H1 (cell line): ENCODE measurements at regions not wholly inside any gene's neighbourhood (a gene's known extent, or its start where the extent isn't known, plus 50 kb on each side); places are given as distances from the start of the nearest gene placed in this dataset.

Experiments used
- ATF3 ChIP-seq: IDR thresholded peaks from 2 replicates; pipeline ENCODE4 v1.6.1; 2011; ENCODE audit warnings: low read depth, mild to moderate bottlenecking, low read length; ENCODE audit not compliant: insufficient read depth
- CBX5 ChIP-seq: fragments of 300-800, 300-1000 bp; sonication (generic); IDR thresholded peaks from 2 replicates; pipeline ENCODE4 v1.7.1; 2016; ENCODE audit warnings: antibody characterized with exemption, low read length, low read depth
- CEBPB ChIP-seq: IDR thresholded peaks from 2 replicates; pipeline ENCODE4 v1.6.1; 2012; ENCODE audit warnings: low read depth, low read length
- EZH2 ChIP-seq: fragments of 200-600 bp; sonication (generic); IDR thresholded peaks from 2 replicates; pipeline ENCODE4 v1.7.1; 2012; ENCODE audit warnings: low read depth, mild to moderate bottlenecking, moderate library complexity, low read length, inconsistent platforms; ENCODE audit not compliant: severe bottlenecking
- GABPA ChIP-seq: IDR thresholded peaks from 2 replicates; pipeline ENCODE4 v1.6.1; 2011; ENCODE audit warnings: mild to moderate bottlenecking, low read length, moderate library complexity, borderline replicate concordance; ENCODE audit not compliant: insufficient read depth
- HDAC2 ChIP-seq, 2 experiments: fragments of 300-600 bp in 1 of 2; sonication (generic) in 1 of 2; IDR thresholded peaks; 2 replicates each; pipeline ENCODE4 v1.6.1; 2011 to 2012; ENCODE audit warnings: low read depth in 2 of 2, low read length in 2 of 2, mild to moderate bottlenecking in 2 of 2, moderate library complexity in 2 of 2, borderline replicate concordance in 1 of 2, inconsistent platforms in 1 of 2
- POLR2A ChIP-seq, 2 experiments: IDR thresholded peaks; 1 replicate in 1 of 2; 2 replicates in 1 of 2; pipeline ENCODE4 v1.6.1; 2011; ENCODE audit warnings: low read depth in 2 of 2, low read length in 2 of 2, mild to moderate bottlenecking in 2 of 2; ENCODE audit errors: control extremely low read depth in 1 of 2
- SIN3A ChIP-seq, 2 experiments: IDR thresholded peaks in 1 of 2; conservative IDR thresholded peaks in 1 of 2; 2 replicates each; pipeline ENCODE4 v1.6.1; 2011 to 2012; ENCODE audit warnings: low read length in 2 of 2, improper control_type of control experiment in 1 of 2, low read depth in 1 of 2, mild to moderate bottlenecking in 1 of 2
- SP4 ChIP-seq: IDR thresholded peaks from 2 replicates; pipeline ENCODE4 v1.6.1; 2012; ENCODE audit warnings: low read length, inconsistent platforms
- SRF ChIP-seq: IDR thresholded peaks from 2 replicates; pipeline ENCODE4 v1.6.1; 2011; ENCODE audit warnings: mild to moderate bottlenecking, low read depth, low read length, moderate library complexity
- TBP ChIP-seq: IDR thresholded peaks from 2 replicates; pipeline ENCODE4 v1.6.1; 2011; ENCODE audit warnings: low read depth, low read length, improper control_type of control experiment
- ZNF274 ChIP-seq: IDR thresholded peaks from 2 replicates; pipeline ENCODE4 v1.7.0; 2012; ENCODE audit warnings: low read length, borderline replicate concordance; ENCODE audit errors: extremely low read depth
- TF ChIP-seq, protein P1 (sequence below), 3 experiments: IDR thresholded peaks; 1 replicate in 2 of 3; 2 replicates in 1 of 3; pipeline versions ENCODE4 v1.5.1 to v1.6.1; 2011; ENCODE audit warnings: low read length in 3 of 3, mild to moderate bottlenecking in 3 of 3, inconsistent platforms in 2 of 3, low read depth in 1 of 3, moderate library complexity in 1 of 3; ENCODE audit not compliant: insufficient read depth in 1 of 3; ENCODE audit errors: control extremely low read depth in 1 of 3
- TF ChIP-seq, protein P2 (sequence below): IDR thresholded peaks from 2 replicates; pipeline ENCODE4 v1.6.1; 2012; ENCODE audit warnings: inconsistent platforms

GRCh38 chr2:77922567-77922966 lies 400.4 kb upstream of the LRRTM4 start:
- TF ChIP-seq TBP (no peak), ATF3 (no peak), POLR2A (IDR thresholded peaks at IDR 0.05; ENCODE audit: control extremely low read depth in 1 of 2, low read depth in 2 of 2, low read length in 2 of 2) (no peak), SIN3A (conservative IDR thresholded peaks at IDR 0.05 in 1 of 2, IDR thresholded peaks at IDR 0.05 in 1 of 2; ENCODE audit: low read depth in 1 of 2, low read length in 2 of 2) (no peak), CBX5 (no peak), SP4 (no peak), ZNF274 (no peak), CEBPB (no peak), HDAC2 (IDR thresholded peaks at IDR 0.05; ENCODE audit: borderline replicate concordance in 1 of 2, low read depth in 2 of 2, low read length in 2 of 2) (no peak), GABPA (no peak), EZH2 (no peak), SRF (no peak)
- TF ChIP-seq, protein P1, sequence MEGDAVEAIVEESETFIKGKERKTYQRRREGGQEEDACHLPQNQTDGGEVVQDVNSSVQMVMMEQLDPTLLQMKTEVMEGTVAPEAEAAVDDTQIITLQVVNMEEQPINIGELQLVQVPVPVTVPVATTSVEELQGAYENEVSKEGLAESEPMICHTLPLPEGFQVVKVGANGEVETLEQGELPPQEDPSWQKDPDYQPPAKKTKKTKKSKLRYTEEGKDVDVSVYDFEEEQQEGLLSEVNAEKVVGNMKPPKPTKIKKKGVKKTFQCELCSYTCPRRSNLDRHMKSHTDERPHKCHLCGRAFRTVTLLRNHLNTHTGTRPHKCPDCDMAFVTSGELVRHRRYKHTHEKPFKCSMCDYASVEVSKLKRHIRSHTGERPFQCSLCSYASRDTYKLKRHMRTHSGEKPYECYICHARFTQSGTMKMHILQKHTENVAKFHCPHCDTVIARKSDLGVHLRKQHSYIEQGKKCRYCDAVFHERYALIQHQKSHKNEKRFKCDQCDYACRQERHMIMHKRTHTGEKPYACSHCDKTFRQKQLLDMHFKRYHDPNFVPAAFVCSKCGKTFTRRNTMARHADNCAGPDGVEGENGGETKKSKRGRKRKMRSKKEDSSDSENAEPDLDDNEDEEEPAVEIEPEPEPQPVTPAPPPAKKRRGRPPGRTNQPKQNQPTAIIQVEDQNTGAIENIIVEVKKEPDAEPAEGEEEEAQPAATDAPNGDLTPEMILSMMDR (IDR thresholded peaks at IDR 0.05; ENCODE audit: control extremely low read depth in 1 of 3, insufficient read depth in 1 of 3, low read depth in 1 of 3, low read length in 3 of 3), result no peak
- TF ChIP-seq, protein P2, sequence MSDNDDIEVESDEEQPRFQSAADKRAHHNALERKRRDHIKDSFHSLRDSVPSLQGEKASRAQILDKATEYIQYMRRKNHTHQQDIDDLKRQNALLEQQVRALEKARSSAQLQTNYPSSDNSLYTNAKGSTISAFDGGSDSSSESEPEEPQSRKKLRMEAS, result no peak
